Effector memory CD4-positive, alpha-beta T cell (primary cell): ENCODE measurements at regions not wholly inside any gene's neighbourhood (a gene's known extent, or its start where the extent isn't known, plus 50 kb on each side); places are given as distances from the start of the nearest gene placed in this dataset.

ENCODE experiments used
- DNase-seq, 3 donors: peaks; one replicate each; pipeline ENCODE4 v3.0.0-alpha.2; 2020
- H3K27ac ChIP-seq: 2 replicates; pipeline ENCODE4 v1.7.0; 2013; ENCODE audit warnings: mild to moderate bottlenecking, low read length, moderate library complexity; ENCODE audit not compliant: insufficient read depth, poor library complexity, severe bottlenecking
- H3K27me3 ChIP-seq: replicated peaks from 2 replicates; pipeline ENCODE4 v1.7.0; 2013; ENCODE audit warnings: mild to moderate bottlenecking, low read length; ENCODE audit not compliant: insufficient read depth, control insufficient read depth, poor library complexity, severe bottlenecking
- H3K36me3 ChIP-seq: 2 replicates; pipeline ENCODE4 v1.7.0; 2013; ENCODE audit warnings: mild to moderate bottlenecking, low read length, moderate library complexity; ENCODE audit not compliant: control insufficient read depth, insufficient read depth
- H3K4me1 ChIP-seq: 2 replicates; pipeline ENCODE4 v1.7.0; 2013; ENCODE audit warnings: low read length, mild to moderate bottlenecking; ENCODE audit not compliant: control insufficient read depth, insufficient read depth, poor library complexity, severe bottlenecking
- H3K4me3 ChIP-seq: 2 replicates; pipeline ENCODE4 v1.7.0; 2013; ENCODE audit warnings: low read length, low read depth, mild to moderate bottlenecking; ENCODE audit not compliant: insufficient read depth, poor library complexity, severe bottlenecking
- H3K9me3 ChIP-seq: 2 replicates; pipeline ENCODE4 v1.7.0; 2013; ENCODE audit warnings: mild to moderate bottlenecking, low read length, moderate library complexity; ENCODE audit not compliant: control insufficient read depth

DNA sequence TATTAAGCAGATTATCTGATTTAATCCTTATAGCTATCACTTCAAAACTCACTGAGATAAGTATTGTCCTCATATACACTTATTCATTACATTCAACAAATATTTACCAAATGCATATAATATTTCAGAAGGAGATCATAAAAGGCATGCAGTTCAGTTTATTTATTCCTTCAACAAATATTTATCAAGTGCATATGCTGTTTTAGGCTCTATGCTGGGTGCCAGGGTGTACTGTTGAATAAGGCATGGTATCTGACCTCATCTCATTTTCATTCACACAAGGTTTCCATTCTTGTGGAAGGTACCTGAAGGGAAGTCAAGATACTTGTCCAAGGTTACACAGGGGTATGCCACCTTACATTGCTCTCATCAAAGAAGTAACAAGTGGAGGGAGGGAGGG lies 213.0 kb downstream of the INSIG2 start:
- H3K36me3 ChIP-seq: no peaks in the 10 kb centered on the region

DNA sequence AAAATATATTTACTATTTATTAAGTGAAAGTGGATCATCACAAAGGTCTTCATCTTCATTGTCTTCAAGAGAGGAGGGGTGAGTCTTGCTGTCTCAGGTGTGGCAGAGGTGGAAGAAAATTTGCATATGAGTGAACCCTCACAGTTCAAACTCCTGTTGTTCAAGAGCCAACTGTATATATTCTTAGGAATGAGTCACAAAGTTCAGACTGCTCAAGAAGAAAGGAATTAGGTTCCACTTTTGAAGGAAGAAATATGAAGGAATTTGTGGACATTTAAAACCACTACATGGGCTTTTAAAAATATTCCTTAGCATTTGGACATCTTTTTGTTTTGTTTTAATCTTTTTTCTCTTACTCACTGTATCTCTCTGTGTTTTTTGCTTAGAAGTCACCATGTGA lies 212.6 kb downstream of the INSIG2 start:
- no peak for DNase-seq
- no peak overlapping the region for H3K4me3 ChIP-seq
- H3K36me3 ChIP-seq: no peaks in the 10 kb centered on the region
- H3K9me3 ChIP-seq: no peaks in the 10 kb centered on the region
- no peaks in the 10 kb centered on the region for H3K4me1 ChIP-seq
- no peaks in the 10 kb centered on the region for H3K27me3 ChIP-seq
- no peak overlapping the region for H3K27ac ChIP-seq

More for the DNA sequence above, 213.0 kb downstream of the INSIG2 start:
- no peak overlapping the region for H3K27ac ChIP-seq
- no peak for DNase-seq
- no peaks in the 10 kb centered on the region for H3K9me3 ChIP-seq
- H3K4me3 ChIP-seq: no peak overlapping the region
- H3K27me3 ChIP-seq: no peaks in the 10 kb centered on the region
- H3K4me1 ChIP-seq: no peaks in the 10 kb centered on the region

DNA sequence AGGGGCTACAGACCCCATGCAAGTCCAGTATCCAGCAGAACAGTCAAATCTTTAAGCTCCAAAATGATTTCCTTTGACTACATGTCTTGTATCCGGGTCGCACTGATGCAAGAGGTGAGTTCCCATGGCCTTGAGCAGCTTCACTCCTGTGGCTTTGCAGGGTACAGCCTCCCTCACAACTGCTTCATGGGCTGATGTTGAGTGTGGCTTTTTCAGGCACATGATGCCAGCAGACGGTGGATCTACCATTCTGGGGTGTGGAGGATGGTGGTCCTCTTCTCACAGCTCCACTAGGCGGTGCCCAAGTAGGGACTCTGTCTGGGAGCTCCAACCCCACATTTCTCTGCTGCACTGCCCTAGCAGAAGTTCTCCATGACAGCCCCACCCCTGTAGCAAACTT lies 208.4 kb downstream of the INSIG2 start:
- Histone ChIP-seq H3K27me3 (no peaks in the 10 kb centered on the region), H3K4me3 (no peak overlapping the region), H3K9me3 (no peaks in the 10 kb centered on the region), H3K36me3 (no peaks in the 10 kb centered on the region), H3K4me1 (no peaks in the 10 kb centered on the region), H3K27ac (no peak overlapping the region)
- no peak for DNase-seq

DNA sequence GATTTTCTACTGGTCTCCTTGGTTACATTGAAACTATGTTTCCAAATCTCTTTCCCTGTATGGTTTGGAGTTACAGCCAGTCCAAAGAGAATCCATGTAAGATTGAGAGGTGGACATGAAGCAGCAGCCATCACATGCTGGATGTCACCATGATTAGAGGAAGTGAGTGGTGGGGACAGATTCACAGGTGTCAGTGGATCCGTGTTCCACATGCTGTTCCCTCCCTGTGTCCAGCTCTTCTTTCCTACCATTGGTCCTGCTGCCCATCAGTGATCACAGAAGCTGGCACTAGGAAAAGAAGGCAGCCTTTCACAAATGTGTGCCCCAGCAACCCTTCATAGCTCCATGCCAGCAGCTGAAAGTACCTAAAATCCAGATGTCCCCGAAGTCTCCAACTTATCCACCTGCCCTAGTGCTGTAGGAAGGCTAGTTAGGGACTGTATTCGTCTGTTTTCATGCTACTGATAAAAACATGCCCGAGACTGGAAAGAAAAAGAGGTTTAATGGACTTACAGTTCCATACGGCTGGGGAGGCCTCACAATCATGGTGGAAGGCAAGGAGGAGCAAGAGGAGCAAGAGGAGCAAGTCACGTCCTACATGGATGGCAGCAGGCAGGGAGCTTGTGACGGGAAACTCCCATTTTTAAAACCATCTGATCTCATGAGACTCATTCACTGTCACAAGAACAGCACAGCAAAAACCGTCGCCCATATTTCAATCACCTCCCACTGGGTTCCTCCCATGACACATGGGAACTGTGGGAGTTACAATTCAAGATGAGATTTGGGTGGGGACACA lies 207.5 kb downstream of the INSIG2 start:
- Histone ChIP-seq H3K27ac (no peak overlapping the region), H3K36me3 (no peaks in the 10 kb centered on the region), H3K4me3 (no peak overlapping the region), H3K9me3 (no peaks in the 10 kb centered on the region), H3K27me3 (no peaks in the 10 kb centered on the region), H3K4me1 (no peaks in the 10 kb centered on the region)
- DNase-seq: no peak

DNA sequence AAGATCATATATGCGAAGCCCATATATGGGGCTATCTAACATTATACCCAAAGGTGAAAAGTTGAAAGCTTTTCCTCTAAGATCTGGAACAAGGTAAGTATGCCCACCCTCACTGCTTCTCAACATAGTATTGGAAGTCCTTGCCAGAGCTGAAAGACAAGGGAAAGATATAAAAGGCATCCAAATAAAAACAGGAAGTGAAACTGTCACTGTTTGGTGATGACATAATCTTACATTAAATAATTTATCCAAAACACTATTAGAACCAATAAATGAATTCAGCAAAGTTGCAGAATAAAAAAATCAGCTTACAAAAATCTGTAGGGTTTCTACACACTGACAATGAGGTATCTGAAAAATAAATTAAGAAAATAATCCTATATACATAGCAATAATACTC lies 205.8 kb downstream of the INSIG2 start:
- Histone ChIP-seq H3K36me3 (no peaks in the 10 kb centered on the region), H3K27ac (no peak overlapping the region), H3K9me3 (no peaks in the 10 kb centered on the region), H3K4me3 (no peak overlapping the region), H3K4me1 (no peaks in the 10 kb centered on the region), H3K27me3 (no peaks in the 10 kb centered on the region)
- no peak for DNase-seq

DNA sequence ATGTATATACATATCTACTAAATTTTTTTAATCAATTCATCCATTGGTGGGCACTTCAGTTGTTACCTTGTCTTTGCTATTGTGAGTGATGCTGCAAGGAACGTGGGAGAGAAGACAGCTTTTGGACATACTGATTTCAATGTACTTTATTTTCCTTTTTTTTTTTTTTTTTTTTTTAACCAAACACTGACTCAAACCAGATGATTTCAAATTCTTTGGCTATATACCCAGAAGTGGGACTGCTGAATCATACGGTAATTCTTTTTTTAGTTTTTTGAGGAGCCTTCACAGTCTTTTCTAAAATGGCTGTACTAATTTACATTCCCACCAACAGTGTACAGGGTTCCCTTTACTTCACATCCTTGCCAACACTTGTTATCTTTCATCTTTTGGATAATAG lies 204.7 kb downstream of the INSIG2 start:
- Histone ChIP-seq H3K36me3 (no peaks in the 10 kb centered on the region), H3K27me3 (no peaks in the 10 kb centered on the region), H3K4me3 (no peak overlapping the region), H3K9me3 (no peaks in the 10 kb centered on the region), H3K27ac (no peak overlapping the region), H3K4me1 (no peaks in the 10 kb centered on the region)
- no peak for DNase-seq

DNA sequence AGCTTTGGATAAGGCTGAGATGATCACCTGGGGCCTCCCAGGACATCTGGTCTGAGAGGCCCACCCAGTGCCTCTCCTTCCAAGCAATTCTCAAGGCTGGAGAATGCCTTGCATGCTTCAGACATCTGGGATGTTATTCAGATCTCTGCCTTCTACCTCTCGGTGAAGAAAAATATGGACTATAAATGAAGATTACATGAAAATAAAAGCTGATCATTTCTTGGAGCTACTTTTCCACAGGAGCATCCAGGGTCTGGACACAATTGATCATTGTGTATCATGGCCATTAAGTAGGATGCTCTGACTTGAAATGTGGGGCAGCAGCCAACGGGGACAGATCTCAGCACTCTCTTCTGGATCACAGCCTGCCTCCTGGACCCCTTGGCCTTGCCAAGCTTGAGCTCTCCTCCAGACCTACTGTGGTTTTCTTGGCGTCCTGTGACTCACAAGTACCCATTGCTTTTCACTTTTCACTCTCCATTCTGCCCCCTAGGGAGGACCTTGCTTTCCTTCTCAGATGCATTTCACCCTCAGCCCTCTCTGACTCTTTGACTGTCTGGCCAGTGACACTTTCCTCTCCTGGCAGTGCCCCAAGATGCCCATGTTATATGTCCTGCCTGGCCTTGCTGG lies 203.1 kb downstream of the INSIG2 start:
- Histone ChIP-seq H3K9me3 (no peaks in the 10 kb centered on the region), H3K27ac (no peak overlapping the region), H3K27me3 (no peaks in the 10 kb centered on the region), H3K4me1 (no peaks in the 10 kb centered on the region), H3K4me3 (no peak overlapping the region), H3K36me3 (no peaks in the 10 kb centered on the region)
- DNase-seq: no peak

DNA sequence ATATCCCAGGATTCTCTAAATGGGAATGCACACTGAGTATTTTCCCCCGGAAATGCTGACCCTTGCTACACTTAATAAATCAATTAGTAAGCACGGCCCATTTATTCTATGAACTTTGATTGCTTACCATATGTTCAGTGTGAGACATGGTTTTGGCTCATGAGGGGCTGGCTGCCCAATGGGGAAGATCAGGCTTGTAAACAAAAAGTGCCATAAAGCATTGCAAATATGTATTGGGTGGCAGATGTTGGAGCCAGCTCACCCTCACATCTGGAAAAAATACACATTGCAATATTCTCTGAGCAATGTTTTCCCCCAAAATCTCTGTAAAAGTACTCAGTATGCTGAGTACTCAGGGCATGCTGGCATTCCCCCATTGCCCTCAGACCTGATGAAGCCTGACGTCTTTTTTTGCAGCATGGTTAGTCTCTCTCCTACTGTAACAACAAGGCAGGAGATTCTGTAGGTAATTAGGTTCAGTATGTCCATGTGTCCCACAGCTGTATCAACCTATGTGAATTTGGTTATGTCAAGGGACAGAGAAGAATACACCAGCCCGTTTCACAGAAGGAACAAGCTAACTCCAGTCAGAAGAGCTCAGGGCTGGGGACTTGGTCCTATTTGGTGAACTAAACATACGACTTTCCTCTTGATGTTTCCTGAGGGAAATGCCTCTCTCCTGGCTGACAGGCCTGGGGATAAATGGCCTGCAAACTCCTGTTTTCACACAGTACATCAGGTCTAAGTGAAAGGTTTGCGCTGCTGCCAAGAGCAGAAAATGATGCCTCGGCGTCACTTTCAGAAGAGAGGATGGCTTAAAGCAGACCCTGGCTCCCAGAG lies 202.4 kb downstream of the INSIG2 start:
- H3K4me3 ChIP-seq: no peak overlapping the region
- H3K4me1 ChIP-seq: no peaks in the 10 kb centered on the region
- H3K27me3 ChIP-seq: no peaks in the 10 kb centered on the region
- H3K9me3 ChIP-seq: no peaks in the 10 kb centered on the region
- no peak for DNase-seq
- H3K27ac ChIP-seq: no peak overlapping the region
- no peaks in the 10 kb centered on the region for H3K36me3 ChIP-seq

DNA sequence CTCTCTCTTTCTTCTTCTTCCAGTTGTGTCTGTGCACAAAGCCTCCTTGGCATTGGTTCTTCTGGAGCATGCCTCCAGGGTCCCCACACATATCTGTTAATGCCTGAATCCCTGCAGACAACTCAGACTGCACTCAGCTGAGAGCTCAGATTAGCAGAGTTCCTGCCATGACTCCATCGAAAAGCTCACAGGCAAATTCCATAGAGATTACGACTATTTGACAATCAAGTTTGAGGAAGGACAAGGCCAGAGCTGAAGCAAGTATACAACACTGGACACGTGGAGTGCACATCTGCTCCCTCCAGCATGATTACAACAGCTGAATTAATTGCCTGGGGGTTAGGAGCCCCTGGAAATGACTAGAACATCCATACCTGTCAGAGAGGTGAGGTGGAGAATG lies 190.7 kb downstream of the INSIG2 start:
- Histone ChIP-seq H3K36me3 (no peaks in the 10 kb centered on the region), H3K4me1 (no peaks in the 10 kb centered on the region), H3K27me3 (no peaks in the 10 kb centered on the region), H3K9me3 (no peaks in the 10 kb centered on the region), H3K27ac (no peak overlapping the region), H3K4me3 (no peak overlapping the region)
- DNase-seq: no peak

DNA sequence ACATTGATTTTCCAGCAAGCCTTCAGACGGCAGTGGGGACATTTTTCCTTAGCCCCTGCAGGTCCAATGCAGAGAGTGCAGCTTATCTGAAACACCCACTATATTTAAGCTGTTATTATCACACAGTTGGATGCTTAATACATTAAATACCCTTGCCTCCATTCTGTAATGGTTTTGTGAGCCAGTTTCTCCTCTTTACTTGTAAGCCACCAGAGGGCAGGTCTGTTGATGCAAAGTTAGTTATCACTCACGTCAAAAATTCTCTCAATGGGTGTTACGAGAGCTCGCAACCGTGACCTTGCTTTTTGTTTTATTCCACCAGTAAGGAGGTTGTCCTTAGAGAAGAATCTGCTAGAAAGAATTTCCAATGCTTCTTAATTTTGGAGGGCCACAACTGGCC lies 189.8 kb downstream of the INSIG2 start:
- no peaks in the 10 kb centered on the region for H3K36me3 ChIP-seq
- H3K4me3 ChIP-seq: no peak overlapping the region
- no peak overlapping the region for H3K27ac ChIP-seq
- no peaks in the 10 kb centered on the region for H3K9me3 ChIP-seq
- DNase-seq: no peak
- no peaks in the 10 kb centered on the region for H3K4me1 ChIP-seq
- H3K27me3 ChIP-seq: no peaks in the 10 kb centered on the region
